GM06990 (cell line): ENCODE measurements at regions not wholly inside any gene's neighbourhood (a gene's known extent, or its start where the extent isn't known, plus 50 kb on each side); places are given as distances from the start of the nearest gene placed in this dataset.
"Not testable (repeated sequence)": the region's sequence is repeated elsewhere in the genome, so short reads cannot be mapped to it uniquely, and the experiment has no call there.

ENCODE experiments used
- DNase-seq: peaks from one replicate; pipeline ENCODE4 v3.0.0-alpha.2; 2011; ENCODE audit not compliant: insufficient read length; ENCODE audit errors: extremely low read depth
- H3K27me3 ChIP-seq: replicated peaks from 2 replicates; pipeline ENCODE4 v1.6.0; 2011; ENCODE audit warnings: low read length; ENCODE audit not compliant: control insufficient read depth, insufficient read depth
- H3K36me3 ChIP-seq: 2 replicates; pipeline ENCODE4 v1.5.1; 2011; ENCODE audit warnings: low read length; ENCODE audit not compliant: control insufficient read depth, insufficient read depth
- H3K4me3 ChIP-seq: replicated peaks from 2 replicates; pipeline ENCODE4 v1.5.1; 2011; ENCODE audit warnings: low read depth, mild to moderate bottlenecking, control low read depth, low read length
- CTCF ChIP-seq: IDR thresholded peaks from 2 replicates; pipeline ENCODE4 v1.5.1; 2011; ENCODE audit warnings: low read length, control low read depth, mild to moderate bottlenecking, inconsistent platforms; ENCODE audit not compliant: insufficient read depth, poor library complexity, severe bottlenecking

- Histone ChIP-seq H3K36me3 (no peaks in the 10 kb centered on the region), H3K27me3 (no peaks in the 10 kb centered on the region), H3K4me3 (no peak overlapping the region)
- DNase-seq = no peak
- TF ChIP-seq CTCF = no peak
Observed at GRCh38 chr3:82129221-82129801, 367.9 kb upstream of the GBE1 start.

GRCh38 chr3:82128271-82128670, 366.8 kb upstream of the GBE1 start:
- DNase-seq = no peak
- Histone ChIP-seq H3K27me3 (no peaks in the 10 kb centered on the region), H3K4me3 (no peak overlapping the region), H3K36me3 (no peaks in the 10 kb centered on the region)
- TF ChIP-seq CTCF = no peak

GRCh38 chr3:82122554-82123345, 361.3 kb upstream of the GBE1 start:
- Histone ChIP-seq H3K36me3 (no peaks in the 10 kb centered on the region), H3K4me3 (no peak overlapping the region), H3K27me3 (no peaks in the 10 kb centered on the region)
- no peak for TF ChIP-seq CTCF
- DNase-seq = no peak

DNA sequence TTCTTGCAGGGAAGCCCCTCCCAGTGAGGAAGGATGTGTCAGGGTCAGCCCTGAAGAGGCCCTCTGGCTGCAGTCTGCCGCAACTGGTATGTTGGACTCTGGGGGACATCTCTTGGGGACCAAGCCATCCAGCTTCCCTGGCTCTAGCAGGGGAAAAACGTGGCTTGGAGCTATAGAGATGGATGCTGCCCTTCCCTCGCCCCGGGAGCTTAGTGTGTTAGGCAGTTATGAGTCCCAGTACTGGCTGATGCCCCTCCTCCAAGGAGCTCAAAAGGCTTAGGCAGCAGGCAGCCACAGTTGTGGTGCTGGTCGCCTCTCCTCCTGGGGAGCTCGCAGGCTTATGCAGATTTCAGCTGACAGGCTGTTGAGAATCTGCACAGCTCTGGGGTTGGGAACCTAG, 353.1 kb upstream of the GBE1 start:
- DNase-seq = no peak
- no peak overlapping the region for H3K4me3 ChIP-seq
- no peaks in the 10 kb centered on the region for H3K27me3 ChIP-seq
- no peaks in the 10 kb centered on the region for H3K36me3 ChIP-seq
- TF ChIP-seq CTCF = no peak

- H3K36me3 ChIP-seq = not testable (repeated sequence)
Observed at GRCh38 chr3:82110721-82111120, 349.3 kb upstream of the GBE1 start.

DNA sequence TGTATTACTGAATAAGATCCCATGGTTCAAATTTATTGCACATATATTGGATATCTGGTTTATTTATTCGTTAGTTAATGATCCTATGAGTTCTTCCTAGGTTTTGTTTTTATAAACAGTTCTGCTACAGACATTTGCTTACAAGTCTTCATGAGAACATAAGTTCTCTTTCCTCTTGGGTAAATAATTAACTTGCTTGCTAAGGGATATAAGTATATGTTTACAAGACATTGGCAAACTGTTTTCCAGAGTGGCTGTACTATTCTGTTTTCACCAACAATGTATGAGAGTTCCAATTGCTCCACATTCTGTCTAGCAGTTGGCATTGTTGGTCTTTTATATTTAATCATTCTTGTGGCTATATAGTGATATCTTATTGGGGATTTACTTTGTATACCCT, 341.8 kb upstream of the GBE1 start:
- Histone ChIP-seq H3K36me3 (no peaks in the 10 kb centered on the region), H3K4me3 (no peak overlapping the region), H3K27me3 (no peaks in the 10 kb centered on the region)
- DNase-seq = no peak
- no peak for TF ChIP-seq CTCF

More at GRCh38 chr3:82110721-82111120, 349.3 kb upstream of the GBE1 start:
- not testable (repeated sequence) for H3K27me3 ChIP-seq, H3K4me3 ChIP-seq, DNase-seq
